Left ventricle myocardium inferior (tissue), 1 donor: ENCODE measurements at regions not wholly inside any gene's neighbourhood (a gene's known extent, or its start where the extent isn't known, plus 50 kb on each side); places are given as distances from the start of the nearest gene placed in this dataset.

Source experiments
- DNase-seq: peaks from one replicate; pipeline ENCODE4 v3.0.0-alpha.2; 2020
- H3K27ac ChIP-seq: fragments of 200-600 bp; replicated peaks from 2 replicates; pipeline ENCODE4 v1.8.0; 2021
- H3K27me3 ChIP-seq: fragments of 200-600 bp; 2 replicates; pipeline ENCODE4 v1.8.0; 2021; ENCODE audit warnings: low read depth
- H3K36me3 ChIP-seq: fragments of 200-600 bp; 2 replicates; pipeline ENCODE4 v1.8.0; 2021
- H3K4me1 ChIP-seq: fragments of 200-600 bp; 2 replicates; pipeline ENCODE4 v1.8.0; 2021
- H3K4me3 ChIP-seq: fragments of 200-600 bp; 2 replicates; pipeline ENCODE4 v1.8.0; 2021; ENCODE audit warnings: mild to moderate bottlenecking, moderate library complexity
- H3K9me3 ChIP-seq: fragments of 200-600 bp; replicated peaks from 2 replicates; pipeline ENCODE4 v1.8.0; 2021
- intact Hi-C: fragments of 100-400 bp; cut with micrococcal nuclease; formaldehyde crosslinking; loops from one replicate; pipeline ENCODE4 v1.11.0; 2022
- TF ChIP-seq, protein P1 (sequence below): fragments of 200-600 bp; IDR thresholded peaks from 2 replicates; pipeline ENCODE4 v1.8.0; 2021; ENCODE audit warnings: antibody characterized with exemption, mild to moderate bottlenecking, borderline replicate concordance
- donor health status: DM: no; HTN: yes; CAD: no; lungs with severe emphysema.

DNA sequence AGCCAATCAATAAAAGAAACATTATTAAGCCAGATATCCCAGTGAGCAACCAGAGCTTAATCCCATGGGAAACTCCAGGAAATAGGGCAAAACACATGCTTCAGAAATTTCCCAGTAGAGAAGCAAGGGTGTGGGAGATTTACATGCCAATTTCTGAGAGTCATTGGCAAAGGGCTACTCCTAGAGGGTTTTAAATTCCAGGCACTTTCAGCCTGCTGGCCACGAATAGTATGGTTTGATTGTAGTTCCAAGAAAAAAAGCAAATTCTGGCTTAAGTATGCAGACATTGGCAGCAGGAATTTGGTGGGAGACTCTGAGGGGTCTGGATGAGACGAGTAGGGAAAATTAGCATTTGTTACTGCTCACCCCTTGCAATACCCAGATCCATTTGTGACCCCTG is 402.1 kb upstream of the SUCLG2 start:
- Histone ChIP-seq H3K9me3 (no peaks in the 10 kb centered on the region), H3K36me3 (no peaks in the 10 kb centered on the region), H3K4me3 (no peak overlapping the region), H3K4me1 (no peaks in the 10 kb centered on the region), H3K27ac (no peak overlapping the region), H3K27me3 (no peaks in the 10 kb centered on the region)
- no peak for DNase-seq
- TF ChIP-seq, protein P1, sequence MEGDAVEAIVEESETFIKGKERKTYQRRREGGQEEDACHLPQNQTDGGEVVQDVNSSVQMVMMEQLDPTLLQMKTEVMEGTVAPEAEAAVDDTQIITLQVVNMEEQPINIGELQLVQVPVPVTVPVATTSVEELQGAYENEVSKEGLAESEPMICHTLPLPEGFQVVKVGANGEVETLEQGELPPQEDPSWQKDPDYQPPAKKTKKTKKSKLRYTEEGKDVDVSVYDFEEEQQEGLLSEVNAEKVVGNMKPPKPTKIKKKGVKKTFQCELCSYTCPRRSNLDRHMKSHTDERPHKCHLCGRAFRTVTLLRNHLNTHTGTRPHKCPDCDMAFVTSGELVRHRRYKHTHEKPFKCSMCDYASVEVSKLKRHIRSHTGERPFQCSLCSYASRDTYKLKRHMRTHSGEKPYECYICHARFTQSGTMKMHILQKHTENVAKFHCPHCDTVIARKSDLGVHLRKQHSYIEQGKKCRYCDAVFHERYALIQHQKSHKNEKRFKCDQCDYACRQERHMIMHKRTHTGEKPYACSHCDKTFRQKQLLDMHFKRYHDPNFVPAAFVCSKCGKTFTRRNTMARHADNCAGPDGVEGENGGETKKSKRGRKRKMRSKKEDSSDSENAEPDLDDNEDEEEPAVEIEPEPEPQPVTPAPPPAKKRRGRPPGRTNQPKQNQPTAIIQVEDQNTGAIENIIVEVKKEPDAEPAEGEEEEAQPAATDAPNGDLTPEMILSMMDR = no peak
- intact Hi-C loops = no loop called here

DNA sequence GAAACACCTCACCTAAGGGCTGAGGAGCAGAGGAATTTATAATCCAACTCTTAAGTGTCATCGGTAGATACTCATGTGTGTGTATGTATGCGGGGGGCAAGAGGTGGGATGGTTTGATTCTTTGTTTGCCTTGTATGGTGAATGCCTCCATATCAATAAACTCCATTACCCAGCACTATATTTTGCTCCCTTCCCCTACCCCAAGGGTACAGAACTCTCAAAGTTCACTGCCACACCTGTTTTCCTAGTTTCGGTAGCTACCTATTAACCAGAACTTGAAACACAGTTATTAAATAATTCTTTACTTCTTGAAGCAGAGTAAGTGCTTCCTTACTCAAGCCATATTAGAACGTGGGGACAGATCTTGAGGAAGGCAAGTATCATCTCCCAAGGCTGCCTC is 400.8 kb upstream of the SUCLG2 start:
- TF ChIP-seq, protein P1 = no peak
- Histone ChIP-seq H3K9me3 (no peaks in the 10 kb centered on the region), H3K4me3 (no peak overlapping the region), H3K27ac (no peak overlapping the region), H3K36me3 (no peaks in the 10 kb centered on the region), H3K4me1 (no peaks in the 10 kb centered on the region), H3K27me3 (no peaks in the 10 kb centered on the region)
- intact Hi-C loops = no loop called here
- DNase-seq = no peak

DNA sequence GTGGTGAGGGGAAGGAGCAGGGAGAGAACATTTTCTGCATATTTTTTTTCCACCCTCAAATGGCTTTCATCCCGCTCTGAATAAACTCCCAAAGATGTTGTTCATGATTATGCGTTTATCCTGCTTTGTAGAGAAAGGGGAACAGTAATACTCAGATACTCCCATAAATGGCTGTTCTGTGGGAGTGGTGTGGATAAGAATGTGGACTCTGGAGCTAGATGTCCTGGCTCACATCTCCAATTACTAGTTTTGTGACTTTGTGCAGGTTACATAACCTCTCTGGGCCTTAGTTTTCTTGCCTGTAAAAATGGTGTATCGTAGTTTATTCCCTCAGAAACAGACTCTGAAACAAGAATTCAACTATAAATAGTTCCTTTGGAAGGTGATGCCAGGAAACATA is 395.4 kb upstream of the SUCLG2 start:
- H3K27ac ChIP-seq = no peak overlapping the region
- H3K4me1 ChIP-seq = no peaks in the 10 kb centered on the region
- H3K27me3 ChIP-seq = no peaks in the 10 kb centered on the region
- TF ChIP-seq, protein P1 = no peak
- DNase-seq = no peak
- intact Hi-C loops = no loop called here
- H3K9me3 ChIP-seq = no peaks in the 10 kb centered on the region
- no peak overlapping the region for H3K4me3 ChIP-seq
- no peaks in the 10 kb centered on the region for H3K36me3 ChIP-seq

DNA sequence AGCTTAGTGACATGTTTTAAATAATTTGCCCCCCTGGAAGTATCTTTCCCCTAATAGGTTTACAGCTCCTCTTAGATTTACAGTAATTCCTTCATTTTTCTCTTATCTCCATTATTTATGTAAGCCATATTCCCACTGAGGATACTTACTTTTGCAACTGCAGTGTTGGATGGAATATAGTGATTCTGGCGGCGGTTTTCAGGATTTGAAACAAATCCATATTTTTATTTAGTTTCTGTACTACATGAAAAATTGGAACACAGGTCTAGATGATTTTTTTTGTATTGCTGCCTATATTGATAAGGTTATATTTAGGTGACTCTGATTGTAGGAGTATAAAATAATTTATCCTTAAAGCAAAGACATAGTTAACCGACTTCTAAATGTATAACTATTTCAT is 391.6 kb upstream of the SUCLG2 start:
- H3K36me3 ChIP-seq = no peaks in the 10 kb centered on the region
- H3K27me3 ChIP-seq = no peaks in the 10 kb centered on the region
- H3K4me3 ChIP-seq = no peak overlapping the region
- no peak overlapping the region for H3K27ac ChIP-seq
- no peaks in the 10 kb centered on the region for H3K4me1 ChIP-seq
- TF ChIP-seq, protein P1 = no peak
- intact Hi-C loops = no loop called here
- no peak for DNase-seq
- no peaks in the 10 kb centered on the region for H3K9me3 ChIP-seq

DNA sequence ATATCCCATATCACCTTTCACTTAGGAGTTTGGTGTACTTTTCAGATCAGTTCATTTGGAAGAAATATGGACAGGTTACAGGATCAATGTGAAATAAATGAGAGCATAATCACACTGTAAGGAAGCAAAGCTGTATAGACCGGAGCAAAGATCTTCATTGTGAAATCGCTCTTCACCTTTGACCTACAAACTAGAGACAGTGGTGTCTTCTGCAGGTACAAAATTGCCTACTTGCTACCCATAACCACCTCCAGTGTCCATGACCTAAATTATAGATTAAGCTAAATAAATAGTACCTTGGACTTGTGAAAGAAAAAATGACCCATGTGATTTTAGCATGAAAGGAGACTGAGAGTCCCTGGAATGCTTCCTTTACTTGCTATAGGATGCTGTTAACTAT is 379.5 kb upstream of the SUCLG2 start:
- no peaks in the 10 kb centered on the region for H3K4me1 ChIP-seq
- no peaks in the 10 kb centered on the region for H3K27me3 ChIP-seq
- TF ChIP-seq, protein P1 = no peak

DNA sequence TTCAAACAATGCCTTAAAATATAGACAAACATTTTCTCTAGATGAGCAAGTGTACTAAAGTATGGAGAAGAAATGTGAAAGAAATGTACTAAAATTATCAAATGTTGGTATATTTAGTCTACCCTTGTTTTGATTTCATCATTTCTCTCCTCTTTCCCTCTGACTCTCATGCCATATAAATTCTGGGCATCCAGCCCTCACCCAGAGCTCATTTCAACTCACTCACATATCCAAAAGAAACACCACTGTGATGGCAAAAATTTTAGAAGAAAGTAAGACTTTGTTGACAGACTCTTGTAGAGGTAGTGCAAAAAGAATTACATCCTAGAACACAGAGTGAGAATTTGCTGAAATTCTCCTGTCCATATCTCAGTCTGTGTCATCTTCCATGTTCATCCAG is 377.8 kb upstream of the SUCLG2 start:
- no peak for DNase-seq
- no peaks in the 10 kb centered on the region for H3K4me1 ChIP-seq
- no peak overlapping the region for H3K4me3 ChIP-seq
- no peaks in the 10 kb centered on the region for H3K27me3 ChIP-seq
- H3K9me3 ChIP-seq = no peaks in the 10 kb centered on the region
- no peak overlapping the region for H3K27ac ChIP-seq
- intact Hi-C loops = no loop called here
- H3K36me3 ChIP-seq = no peaks in the 10 kb centered on the region
- TF ChIP-seq, protein P1 = no peak

More for the DNA sequence above, 379.5 kb upstream of the SUCLG2 start:
- no peak overlapping the region for H3K27ac ChIP-seq
- intact Hi-C loops = no loop called here
- no peak overlapping the region for H3K4me3 ChIP-seq
- DNase-seq = no peak
- no peaks in the 10 kb centered on the region for H3K36me3 ChIP-seq
- H3K9me3 ChIP-seq = no peaks in the 10 kb centered on the region
